ENCODE measurements at regions not wholly inside any gene's neighbourhood (a gene's known extent, or its start where the extent isn't known, plus 50 kb on each side); places are given as distances from the start of the nearest gene placed in this dataset.

GRCh38 chr12:42962384-42962783 is 372.8 kb upstream of the PRICKLE1 start:
- H3K27me3 Mint-ChIP-seq: no peaks in the 10 kb centered on the region
- no peaks in the 10 kb centered on the region for H3K9me3 Mint-ChIP-seq (ENCODE audit: low read depth)
- H3K4me1 Mint-ChIP-seq: no peaks in the 10 kb centered on the region
- H3K36me3 Mint-ChIP-seq (ENCODE audit: low read depth): no peaks in the 10 kb centered on the region
- DNase-seq (no peak), ATAC-seq (no peak)
- CTCF ChIA-PET: no interaction called here
- POLR2A ChIA-PET: no interaction called here
- intact Hi-C loops (cut with DNase I, micrococcal nuclease): no loop called here
- no peak overlapping the region for H3K27ac Mint-ChIP-seq
- H3K4me3 Mint-ChIP-seq: no peak overlapping the region

GRCh38 chr12:42961395-42961794 is 371.8 kb upstream of the PRICKLE1 start:
- ChIA-PET CTCF (no interaction called here), POLR2A (no interaction called here)
- Mint-ChIP-seq H3K27me3 (no peaks in the 10 kb centered on the region), H3K9me3 (ENCODE audit: low read depth) (no peaks in the 10 kb centered on the region), H3K27ac (no peak overlapping the region), H3K36me3 (ENCODE audit: low read depth) (no peaks in the 10 kb centered on the region), H3K4me1 (no peaks in the 10 kb centered on the region), H3K4me3 (no peak overlapping the region)
- intact Hi-C loops (cut with DNase I, micrococcal nuclease): no loop called here
- no peak for ATAC-seq
- no peak for DNase-seq

GRCh38 chr12:42960087-42960527 is 370.6 kb upstream of the PRICKLE1 start:
- ChIA-PET CTCF (no interaction called here), POLR2A (no interaction called here)
- H3K9me3 Mint-ChIP-seq (ENCODE audit: low read depth): no peaks in the 10 kb centered on the region
- no peaks in the 10 kb centered on the region for H3K4me1 Mint-ChIP-seq
- H3K27me3 Mint-ChIP-seq: no peaks in the 10 kb centered on the region
- ATAC-seq (no peak), DNase-seq (no peak)
- no peaks in the 10 kb centered on the region for H3K36me3 Mint-ChIP-seq (ENCODE audit: low read depth)
- H3K4me3 Mint-ChIP-seq: no peak overlapping the region
- intact Hi-C loops (cut with DNase I, micrococcal nuclease): no loop called here
- no peak overlapping the region for H3K27ac Mint-ChIP-seq

GRCh38 chr12:42958291-42958674 is 368.7 kb upstream of the PRICKLE1 start:
- DNase-seq (no peak), ATAC-seq (no peak)
- no peaks in the 10 kb centered on the region for H3K27me3 Mint-ChIP-seq
- intact Hi-C loops (cut with DNase I, micrococcal nuclease): no loop called here
- CTCF ChIA-PET: interaction anchor here (0.8 kb wide), 1 partner anchor 41 kb away, joined by 6 read pairs; no protein-coding TSS in a partner anchor
- no peak overlapping the region for H3K27ac Mint-ChIP-seq
- no peaks in the 10 kb centered on the region for H3K4me1 Mint-ChIP-seq
- peaks cover 2% of the 10 kb centered on the region for H3K9me3 Mint-ChIP-seq (ENCODE audit: low read depth)
- H3K36me3 Mint-ChIP-seq (ENCODE audit: low read depth): no peaks in the 10 kb centered on the region
- POLR2A ChIA-PET: no interaction called here
- no peak overlapping the region for H3K4me3 Mint-ChIP-seq

GRCh38 chr12:42957561-42958290 is 368.2 kb upstream of the PRICKLE1 start:
- intact Hi-C loops (cut with DNase I, micrococcal nuclease): no loop called here
- Mint-ChIP-seq H3K9me3 (ENCODE audit: low read depth) (peaks cover 2% of the 10 kb centered on the region), H3K27me3 (no peaks in the 10 kb centered on the region), H3K36me3 (ENCODE audit: low read depth) (no peaks in the 10 kb centered on the region), H3K27ac (no peak overlapping the region), H3K4me1 (no peaks in the 10 kb centered on the region), H3K4me3 (no peak overlapping the region)
- CTCF ChIA-PET: interaction anchor here (0.5 to 0.8 kb wide), 2 partner anchors 42 to 168 kb away, joined by 3 to 6 read pairs; no protein-coding TSS in a partner anchor
- POLR2A ChIA-PET: no interaction called here
- ATAC-seq (no peak), DNase-seq (no peak)

- H3K4me1 Mint-ChIP-seq: no peaks in the 10 kb centered on the region
- H3K27ac Mint-ChIP-seq: no peak overlapping the region
- peaks cover 2% of the 10 kb centered on the region for H3K9me3 Mint-ChIP-seq (ENCODE audit: low read depth)
- DNase-seq (no peak), ATAC-seq (no peak)
- intact Hi-C loops (cut with DNase I, micrococcal nuclease): no loop called here
- ChIA-PET CTCF (interaction anchor here (0.8 kb wide), 1 partner anchor 28 kb away, joined by 3 read pairs; no protein-coding TSS in a partner anchor), POLR2A (no interaction called here)
- H3K36me3 Mint-ChIP-seq (ENCODE audit: low read depth): no peaks in the 10 kb centered on the region
- no peaks in the 10 kb centered on the region for H3K27me3 Mint-ChIP-seq
- H3K4me3 Mint-ChIP-seq: no peak overlapping the region
Measured at GRCh38 chr12:42957136-42957535, 367.6 kb upstream of the PRICKLE1 start.

GRCh38 chr12:42953021-42953420 is 363.5 kb upstream of the PRICKLE1 start:
- Mint-ChIP-seq H3K27me3 (no peaks in the 10 kb centered on the region), H3K9me3 (ENCODE audit: low read depth) (peaks cover 2% of the 10 kb centered on the region), H3K4me1 (no peaks in the 10 kb centered on the region), H3K27ac (no peak overlapping the region), H3K36me3 (ENCODE audit: low read depth) (no peaks in the 10 kb centered on the region), H3K4me3 (no peak overlapping the region)
- DNase-seq (no peak), ATAC-seq (no peak)
- intact Hi-C loops (cut with DNase I, micrococcal nuclease): no loop called here
- CTCF ChIA-PET: no interaction called here
- POLR2A ChIA-PET: no interaction called here

GRCh38 chr12:42946871-42947381 is 357.4 kb upstream of the PRICKLE1 start:
- Mint-ChIP-seq H3K36me3 (ENCODE audit: low read depth) (no peaks in the 10 kb centered on the region), H3K27ac (no peak overlapping the region), H3K9me3 (ENCODE audit: low read depth) (peaks cover 8% of the 10 kb centered on the region), H3K27me3 (no peaks in the 10 kb centered on the region), H3K4me3 (no peak overlapping the region), H3K4me1 (no peaks in the 10 kb centered on the region)
- ChIA-PET POLR2A (no interaction called here), CTCF (no interaction called here)
- intact Hi-C loops (cut with DNase I, micrococcal nuclease): no loop called here
- no peak for ATAC-seq
- no peak for DNase-seq

GRCh38 chr12:42945927-42946326 is 356.4 kb upstream of the PRICKLE1 start:
- Mint-ChIP-seq H3K36me3 (ENCODE audit: low read depth) (no peaks in the 10 kb centered on the region), H3K9me3 (ENCODE audit: low read depth) (peaks cover 14% of the 10 kb centered on the region), H3K27me3 (no peaks in the 10 kb centered on the region), H3K4me3 (no peak overlapping the region), H3K27ac (no peak overlapping the region), H3K4me1 (no peaks in the 10 kb centered on the region)
- ATAC-seq: no peak
- intact Hi-C loops (cut with DNase I, micrococcal nuclease): no loop called here
- ChIA-PET CTCF (no interaction called here), POLR2A (no interaction called here)
- no peak for DNase-seq

- Mint-ChIP-seq H3K4me1 (no peaks in the 10 kb centered on the region), H3K9me3 (ENCODE audit: low read depth) (peaks cover 20% of the 10 kb centered on the region), H3K27ac (no peak overlapping the region), H3K36me3 (ENCODE audit: low read depth) (no peaks in the 10 kb centered on the region), H3K4me3 (no peak overlapping the region), H3K27me3 (no peaks in the 10 kb centered on the region)
- DNase-seq (no peak), ATAC-seq (no peak)
- ChIA-PET CTCF (no interaction called here), POLR2A (no interaction called here)
- intact Hi-C loops (cut with DNase I, micrococcal nuclease): no loop called here
Measured at GRCh38 chr12:42944516-42944915, 355.0 kb upstream of the PRICKLE1 start.

GRCh38 chr12:42936991-42937390 is 347.4 kb upstream of the PRICKLE1 start:
- intact Hi-C loops (cut with DNase I, micrococcal nuclease): no loop called here
- H3K36me3 Mint-ChIP-seq (ENCODE audit: low read depth): no peaks in the 10 kb centered on the region
- ATAC-seq (no peak), DNase-seq (no peak)
- H3K4me3 Mint-ChIP-seq: no peak overlapping the region
- peaks cover 12% of the 10 kb centered on the region for H3K9me3 Mint-ChIP-seq (ENCODE audit: low read depth)
- no peak overlapping the region for H3K27ac Mint-ChIP-seq
- no peaks in the 10 kb centered on the region for H3K27me3 Mint-ChIP-seq
- no peaks in the 10 kb centered on the region for H3K4me1 Mint-ChIP-seq
- ChIA-PET CTCF (no interaction called here), POLR2A (no interaction called here)

- POLR2A ChIA-PET: no interaction called here
- Mint-ChIP-seq H3K36me3 (ENCODE audit: low read depth) (no peaks in the 10 kb centered on the region), H3K4me1 (no peaks in the 10 kb centered on the region), H3K27me3 (no peaks in the 10 kb centered on the region), H3K4me3 (no peak overlapping the region), H3K9me3 (ENCODE audit: low read depth) (peaks cover 6% of the 10 kb centered on the region), H3K27ac (no peak overlapping the region)
- intact Hi-C loops (cut with DNase I, micrococcal nuclease): no loop called here
- CTCF ChIA-PET: no interaction called here
- ATAC-seq: no peak
- no peak for DNase-seq
Measured at GRCh38 chr12:42936260-42936659, 346.7 kb upstream of the PRICKLE1 start.

Measured in activated CD4-positive, alpha-beta T cell treated with anti-CD3 and anti-CD28 coated beads for 36 hours (primary cell).